Neural crest cell (in vitro differentiated cells): ENCODE measurements at regions not wholly inside any gene's neighbourhood (a gene's known extent, or its start where the extent isn't known, plus 50 kb on each side); places are given as distances from the start of the nearest gene placed in this dataset.
"Not testable (repeated sequence)": the region's sequence is repeated elsewhere in the genome, so short reads cannot be mapped to it uniquely, and the experiment has no call there.

Source experiments
- DNase-seq: peaks from one replicate; pipeline ENCODE4 v3.0.0; 2021; ENCODE audit warnings: low read depth, mixed read lengths, low spot score
- H3K27ac Mint-ChIP-seq: one replicate; pipeline ENCODE4 v1.8.0; 2021; ENCODE audit warnings: mild to moderate bottlenecking, mixed read lengths; ENCODE audit not compliant: unreplicated experiment
- H3K27me3 Mint-ChIP-seq: 2 replicates; pipeline ENCODE4 v1.8.0; 2021; ENCODE audit warnings: low read depth, mild to moderate bottlenecking, mixed read lengths
- H3K36me3 Mint-ChIP-seq: 2 replicates; pipeline ENCODE4 v1.8.0; 2021; ENCODE audit warnings: low read depth, mild to moderate bottlenecking, mixed read lengths
- H3K4me1 Mint-ChIP-seq: 2 replicates; pipeline ENCODE4 v1.8.0; 2021; ENCODE audit warnings: mixed read lengths
- H3K4me3 Mint-ChIP-seq: one replicate; pipeline ENCODE4 v1.8.0; 2021; ENCODE audit warnings: mild to moderate bottlenecking, mixed read lengths
- H3K9me3 Mint-ChIP-seq: 2 replicates; pipeline ENCODE4 v1.8.0; 2021; ENCODE audit warnings: mixed read lengths
- TF ChIP-seq, protein P1 (sequence below): fragments of 200-600 bp; sonication (generic); conservative IDR thresholded peaks from 2 replicates; pipeline ENCODE4 v1.5.0; 2021; ENCODE audit warnings: antibody characterized with exemption, mild to moderate bottlenecking

DNA sequence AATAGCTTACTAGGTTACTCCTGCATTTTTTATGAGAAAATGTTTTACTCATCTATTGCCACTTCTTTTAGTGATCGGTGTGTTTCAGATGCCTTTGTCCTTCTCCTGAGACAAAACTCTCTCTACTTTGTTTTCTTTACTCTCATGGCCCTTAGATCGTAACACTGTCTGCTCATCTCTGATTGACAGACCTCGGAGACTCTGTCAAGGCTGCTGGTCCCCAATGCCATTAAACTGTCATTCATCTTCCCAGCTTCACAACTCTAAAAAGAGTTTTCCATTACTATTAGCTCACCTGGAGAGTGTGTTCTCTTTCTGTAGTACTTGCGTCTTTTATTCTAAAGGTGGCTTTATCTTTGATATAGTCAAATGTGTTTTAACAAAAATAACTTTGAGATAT is 765.2 kb downstream of the SLITRK1 start:
- no peaks in the 10 kb centered on the region for H3K36me3 Mint-ChIP-seq
- no peaks in the 10 kb centered on the region for H3K27me3 Mint-ChIP-seq
- DNase-seq: no peak
- no peaks in the 10 kb centered on the region for H3K4me1 Mint-ChIP-seq
- TF ChIP-seq, protein P1, sequence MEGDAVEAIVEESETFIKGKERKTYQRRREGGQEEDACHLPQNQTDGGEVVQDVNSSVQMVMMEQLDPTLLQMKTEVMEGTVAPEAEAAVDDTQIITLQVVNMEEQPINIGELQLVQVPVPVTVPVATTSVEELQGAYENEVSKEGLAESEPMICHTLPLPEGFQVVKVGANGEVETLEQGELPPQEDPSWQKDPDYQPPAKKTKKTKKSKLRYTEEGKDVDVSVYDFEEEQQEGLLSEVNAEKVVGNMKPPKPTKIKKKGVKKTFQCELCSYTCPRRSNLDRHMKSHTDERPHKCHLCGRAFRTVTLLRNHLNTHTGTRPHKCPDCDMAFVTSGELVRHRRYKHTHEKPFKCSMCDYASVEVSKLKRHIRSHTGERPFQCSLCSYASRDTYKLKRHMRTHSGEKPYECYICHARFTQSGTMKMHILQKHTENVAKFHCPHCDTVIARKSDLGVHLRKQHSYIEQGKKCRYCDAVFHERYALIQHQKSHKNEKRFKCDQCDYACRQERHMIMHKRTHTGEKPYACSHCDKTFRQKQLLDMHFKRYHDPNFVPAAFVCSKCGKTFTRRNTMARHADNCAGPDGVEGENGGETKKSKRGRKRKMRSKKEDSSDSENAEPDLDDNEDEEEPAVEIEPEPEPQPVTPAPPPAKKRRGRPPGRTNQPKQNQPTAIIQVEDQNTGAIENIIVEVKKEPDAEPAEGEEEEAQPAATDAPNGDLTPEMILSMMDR: no peak
- H3K9me3 Mint-ChIP-seq: no peaks in the 10 kb centered on the region
- no peak overlapping the region for H3K4me3 Mint-ChIP-seq
- H3K27ac Mint-ChIP-seq: no peak overlapping the region

DNA sequence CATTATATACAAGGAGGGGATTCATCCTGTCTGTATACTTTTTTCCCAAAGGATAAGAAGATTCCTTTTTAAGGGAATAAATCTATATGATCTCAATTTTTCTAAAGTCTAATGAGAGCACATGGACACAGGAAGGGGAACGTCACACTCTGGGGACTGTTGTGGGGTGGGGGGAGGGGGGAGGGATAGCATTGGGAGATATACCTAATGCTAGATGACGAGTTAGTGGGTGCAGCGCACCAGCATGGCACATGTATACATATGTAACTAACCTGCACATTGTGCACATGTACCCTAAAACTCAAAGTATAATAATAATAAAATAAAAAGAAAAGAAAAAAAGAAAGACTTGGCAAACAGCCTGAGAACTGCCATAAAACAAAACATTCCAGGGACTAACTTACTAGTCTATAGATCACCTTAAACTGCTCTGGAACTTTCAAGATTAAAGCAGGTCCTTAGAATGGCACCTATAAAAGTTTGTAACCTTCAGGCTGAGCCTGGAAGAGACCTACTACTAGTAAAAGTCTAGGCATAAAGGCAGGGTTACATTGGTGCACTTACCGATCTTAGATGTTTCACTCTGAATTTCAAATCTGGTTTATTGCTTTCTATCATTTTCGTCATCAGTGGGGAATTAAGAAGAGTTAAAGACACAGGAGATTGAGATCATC is 780.6 kb downstream of the SLITRK1 start:
- peak overlapping the region; percentile 74 for H3K4me3 Mint-ChIP-seq
- H3K36me3 Mint-ChIP-seq, H3K27ac Mint-ChIP-seq, H3K9me3 Mint-ChIP-seq, DNase-seq, H3K27me3 Mint-ChIP-seq, H3K4me1 Mint-ChIP-seq: not testable (repeated sequence)

DNA sequence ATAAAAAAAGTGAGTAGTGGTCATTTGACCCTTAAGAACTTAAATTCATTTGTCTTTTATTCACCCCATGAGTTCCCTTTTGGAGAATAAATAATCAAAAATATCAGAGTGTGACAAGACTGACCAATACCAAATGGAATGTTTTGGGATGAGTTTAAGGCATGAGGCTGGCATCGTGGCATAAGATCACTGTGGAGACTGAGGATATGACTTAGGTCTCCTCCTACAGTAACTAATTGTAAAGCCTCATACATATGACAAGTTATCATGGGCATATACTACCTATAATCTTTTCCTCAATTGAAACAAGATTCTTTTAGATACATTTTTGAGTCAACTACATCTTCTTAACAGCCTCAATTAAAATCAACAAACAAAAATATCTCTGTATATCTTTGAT is 782.0 kb downstream of the SLITRK1 start:
- H3K4me1 Mint-ChIP-seq: no peaks in the 10 kb centered on the region
- H3K36me3 Mint-ChIP-seq: peaks cover 3% of the 10 kb centered on the region
- TF ChIP-seq, protein P1: no peak
- H3K27me3 Mint-ChIP-seq: no peaks in the 10 kb centered on the region
- H3K27ac Mint-ChIP-seq: no peak overlapping the region
- no peak overlapping the region for H3K4me3 Mint-ChIP-seq
- H3K9me3 Mint-ChIP-seq: peaks cover 5% of the 10 kb centered on the region
- no peak for DNase-seq

DNA sequence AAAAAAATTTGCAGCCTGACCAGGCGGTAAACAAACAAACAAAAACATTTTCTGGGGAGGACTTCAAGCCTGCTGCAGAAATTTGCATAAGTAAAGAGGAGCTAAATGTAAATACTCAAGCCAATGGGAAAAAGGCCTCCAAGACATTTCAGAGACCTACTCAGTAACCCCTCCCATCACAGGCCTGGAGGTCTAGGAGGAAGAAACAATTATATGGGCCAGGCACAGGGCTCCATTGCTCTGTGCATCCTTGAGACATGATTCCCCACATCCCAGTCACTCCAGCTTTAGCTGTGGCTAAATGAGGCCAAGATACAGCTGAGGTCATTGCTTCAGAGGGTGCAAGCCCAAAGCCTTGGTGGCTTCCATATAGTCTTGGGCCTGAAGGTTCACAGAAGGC is 793.4 kb downstream of the SLITRK1 start:
- Mint-ChIP-seq H3K4me3 (no peak overlapping the region), H3K36me3 (peaks cover 11% of the 10 kb centered on the region), H3K27me3 (no peaks in the 10 kb centered on the region), H3K9me3 (peaks cover 12% of the 10 kb centered on the region), H3K27ac (no peak overlapping the region), H3K4me1 (peaks cover 16% of the 10 kb centered on the region)
- DNase-seq: no peak
- TF ChIP-seq, protein P1: no peak

DNA sequence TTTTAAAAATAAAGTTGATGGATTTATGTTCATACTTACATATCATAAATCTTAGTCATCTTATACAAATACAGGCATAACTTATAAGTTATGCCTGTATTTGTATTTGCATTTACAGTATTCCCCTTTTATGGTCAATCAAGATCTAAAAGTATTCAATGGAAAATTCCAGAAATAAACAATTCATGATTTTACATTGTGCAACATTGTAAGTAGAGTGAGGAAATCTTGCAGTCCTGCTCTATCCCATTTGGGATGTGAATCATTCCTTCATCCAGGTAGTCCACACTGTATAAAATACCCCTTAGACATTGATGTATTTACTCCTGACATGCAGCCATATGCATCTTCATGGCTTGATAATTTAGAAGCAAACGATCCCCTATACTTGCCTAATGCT is 795.3 kb downstream of the SLITRK1 start:
- Mint-ChIP-seq H3K36me3 (peaks cover 11% of the 10 kb centered on the region), H3K27me3 (no peaks in the 10 kb centered on the region), H3K4me1 (peaks cover 8% of the 10 kb centered on the region), H3K27ac (no peak overlapping the region), H3K4me3 (no peak overlapping the region), H3K9me3 (peaks cover 15% of the 10 kb centered on the region)
- no peak for DNase-seq
- TF ChIP-seq, protein P1: no peak

DNA sequence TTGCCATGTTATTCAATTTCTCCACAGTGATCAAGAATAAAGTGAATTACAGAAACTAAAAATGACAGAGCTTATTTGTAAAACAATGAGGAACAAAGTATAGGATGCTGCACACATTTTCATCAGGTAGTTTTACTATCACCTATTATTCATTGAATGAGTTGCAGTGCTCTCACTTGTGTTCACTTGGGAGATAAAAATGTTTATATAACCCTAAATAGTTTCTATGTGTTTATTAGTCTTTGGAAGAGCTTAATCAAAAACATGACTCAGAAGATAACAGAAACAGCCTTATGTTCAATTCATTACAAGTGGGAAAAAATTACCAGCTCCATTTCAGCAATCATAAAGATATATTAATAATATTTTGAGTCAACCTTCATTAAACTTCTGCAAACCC is 796.2 kb downstream of the SLITRK1 start:
- H3K4me3 Mint-ChIP-seq: no peak overlapping the region
- no peaks in the 10 kb centered on the region for H3K27me3 Mint-ChIP-seq
- TF ChIP-seq, protein P1: no peak

More for the DNA sequence above, 796.2 kb downstream of the SLITRK1 start:
- Mint-ChIP-seq H3K36me3 (peaks cover 11% of the 10 kb centered on the region), H3K4me1 (no peaks in the 10 kb centered on the region), H3K27ac (no peak overlapping the region), H3K9me3 (peaks cover 11% of the 10 kb centered on the region)
- DNase-seq: no peak
